ENCODE measurements at regions not wholly inside any gene's neighbourhood (a gene's known extent, or its start where the extent isn't known, plus 50 kb on each side); places are given as distances from the start of the nearest gene placed in this dataset.
A peak's percentile ranks its signal among the peaks of the same experiment; 100 is the strongest.

- no peak overlapping the region for H2BK20ac ChIP-seq (ENCODE audit: low read length)
- H2AK5ac ChIP-seq (ENCODE audit: low read depth, low read length) = no peak overlapping the region
- H4K20me1 ChIP-seq (replicated peaks in 1 of 2; ENCODE audit: control insufficient read depth in 1 of 2, insufficient read depth in 2 of 2, low read length in 2 of 2) = no peaks in the 10 kb centered on the region
- H3K4me3 ChIP-seq (ENCODE audit: extremely low read depth in 1 of 4, insufficient read depth in 2 of 4, low read depth in 3 of 4, low read length in 4 of 4) = no peak overlapping the region
- no peak overlapping the region for H3K23ac ChIP-seq (ENCODE audit: insufficient read length)
- no peak overlapping the region for H3K18ac ChIP-seq (ENCODE audit: extremely low read depth, low read length)
- H2BK12ac ChIP-seq (ENCODE audit: low read depth, low read length) = no peak overlapping the region
- no peaks in the 10 kb centered on the region for H3K79me1 ChIP-seq (ENCODE audit: low read depth, low read length)
- FAIRE-seq (peak; percentile 90), DNase-seq (ENCODE audit: low read depth in 1 of 2, low spot score in 2 of 2) (no peak)
- H4K91ac ChIP-seq (replicated peaks; ENCODE audit: insufficient read length, low read length) = no peak overlapping the region
- H2BK15ac ChIP-seq (ENCODE audit: low read length) = no peak overlapping the region
- H3K27me3 ChIP-seq (replicated peaks in 1 of 4; ENCODE audit: control insufficient read depth in 3 of 4, extremely low read depth in 1 of 4, insufficient read depth in 3 of 4, low read length in 3 of 4) = no peaks in the 10 kb centered on the region
- H3K4me2 ChIP-seq (ENCODE audit: insufficient read depth in 1 of 2, low read depth in 2 of 2, low read length in 2 of 2) = no peak overlapping the region
- no peak overlapping the region for H2BK120ac ChIP-seq (replicated peaks; ENCODE audit: low read depth, low read length)
- no peak overlapping the region for H4K8ac ChIP-seq (ENCODE audit: extremely low read depth, insufficient read depth, low read length)
- POLR2A ChIA-PET (ENCODE audit: partially characterized antibody) = no interaction called here
- peaks cover 0 to 3% (median 0%) of the 10 kb centered on the region in 4 experiments; a peak in 1 of 7 replicates for H3K4me1 ChIP-seq (replicated peaks in 1 of 4; ENCODE audit: control insufficient read depth in 3 of 4, insufficient read depth in 4 of 4, low read length in 3 of 4)
- CTCF ChIA-PET (ENCODE audit: partially characterized antibody) = interaction anchor here (0.6 to 1.4 kb wide), 6 partner anchors 9 to 1232 kb away, joined by 3 read pairs; no protein-coding TSS in a partner anchor
- H4K5ac ChIP-seq (ENCODE audit: insufficient read length, low read depth, low read length) = no peak overlapping the region
- H3K36me3 ChIP-seq (ENCODE audit: control insufficient read depth in 2 of 4, insufficient read depth in 4 of 4, low read length in 3 of 4) = no peaks in the 10 kb centered on the region
- H2BK5ac ChIP-seq (ENCODE audit: low read depth, low read length) = no peak overlapping the region
- no peaks in the 10 kb centered on the region for H3K79me2 ChIP-seq (ENCODE audit: control insufficient read depth in 1 of 2, insufficient read depth in 2 of 2, low read length in 2 of 2)
- no peaks in the 10 kb centered on the region for H3K9me3 ChIP-seq (ENCODE audit: insufficient read depth in 2 of 2, low read depth in 1 of 2, low read length in 1 of 2)
- no peak overlapping the region for H3K4ac ChIP-seq (replicated peaks; ENCODE audit: insufficient read length, low read depth, low read length)
- no peak overlapping the region for H3K27ac ChIP-seq (ENCODE audit: low read depth, low read length)
- no peak overlapping the region for H3K9ac ChIP-seq (replicated peaks in 1 of 4; ENCODE audit: extremely low read depth in 1 of 4, low read depth in 3 of 4, low read length in 3 of 4)
- no peak overlapping the region for H3K56ac ChIP-seq (replicated peaks; ENCODE audit: insufficient read length, low read depth, low read length)
- H3K23me2 ChIP-seq (ENCODE audit: low read depth, low read length) = no peaks in the 10 kb centered on the region
- H3K14ac ChIP-seq (ENCODE audit: insufficient read length) = no peak overlapping the region
- H2AFZ ChIP-seq (ENCODE audit: low read length) = no peak overlapping the region
- 65% methylated on average over 2 of the region's 2 CpGs; no CpG with 5 or more reads in 1 of the 2 experiments for WGBS, 2 experiments (ENCODE audit: extremely low coverage in 1 of 2, insufficient coverage in 1 of 2, insufficient read length in 1 of 2, insufficient replicate concordance in 2 of 2, low coverage in 1 of 2, low lambda C conversion rate in 2 of 2, missing lambda C conversion rate in 1 of 2)
- TF ChIP-seq BCL11A (IDR thresholded peaks at IDR 0.05; ENCODE audit: low read depth in 2 of 2, low read length in 2 of 2) (peak; percentile 3 to 35), TCF12 (IDR thresholded peaks at IDR 0.05; ENCODE audit: low read depth, low read length) (peak; percentile 60; the same call in 1 of the 2 replicates), CTCF (IDR thresholded peaks at IDR 0.05; ENCODE audit: control extremely low read depth in 1 of 3, insufficient read depth in 1 of 3, low read depth in 1 of 3, low read length in 3 of 3) (no peak), BACH1 (IDR thresholded peaks at IDR 0.05; ENCODE audit: low read length) (no peak), SUZ12 (IDR thresholded peaks at IDR 0.05; ENCODE audit: low read length) (no peak), ZNF274 (IDR thresholded peaks at IDR 0.05; ENCODE audit: borderline replicate concordance, extremely low read depth, low read length) (no peak), EZH2 (IDR thresholded peaks at IDR 0.05; ENCODE audit: low read depth, low read length, severe bottlenecking) (no peak), PHF8 (conservative IDR thresholded peaks at IDR 0.05; ENCODE audit: low read depth, low read length) (no peak)
Measured at GRCh38 chr1:96259399-96259798, 462.2 kb upstream of the PTBP2 start.

Measured in H1 (cell line).